DMS79 treated with DMSO at 0.1 percent for 48 hours (cell line): ENCODE measurements at regions not wholly inside any gene's neighbourhood (a gene's known extent, or its start where the extent isn't known, plus 50 kb on each side); places are given as distances from the start of the nearest gene placed in this dataset.

Experiments
- DNase-seq: peaks from one replicate; lab custom pipeline; 2025; lab: John Stamatoyannopoulos, UW

DNA sequence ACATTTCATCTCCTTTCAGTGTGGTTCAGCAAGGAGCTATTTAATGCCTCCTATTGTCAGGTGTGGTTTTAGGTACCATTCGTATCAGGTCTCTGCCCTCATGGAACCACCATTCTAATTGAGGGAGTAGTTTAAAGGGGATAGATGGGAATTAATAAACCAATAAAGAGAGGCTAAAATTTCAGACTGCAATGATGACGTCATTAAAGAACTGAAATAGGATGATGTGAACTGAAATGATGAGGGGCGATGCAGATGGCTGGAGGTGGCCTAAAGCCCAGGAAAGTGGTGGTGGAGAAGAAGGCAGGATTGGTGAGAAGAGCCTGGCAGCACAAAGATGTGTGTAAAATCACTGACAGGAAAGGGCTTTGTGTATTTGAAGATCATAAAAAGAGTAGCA, 148.9 kb upstream of the RBFOX1 start:
- no peak for DNase-seq

DNA sequence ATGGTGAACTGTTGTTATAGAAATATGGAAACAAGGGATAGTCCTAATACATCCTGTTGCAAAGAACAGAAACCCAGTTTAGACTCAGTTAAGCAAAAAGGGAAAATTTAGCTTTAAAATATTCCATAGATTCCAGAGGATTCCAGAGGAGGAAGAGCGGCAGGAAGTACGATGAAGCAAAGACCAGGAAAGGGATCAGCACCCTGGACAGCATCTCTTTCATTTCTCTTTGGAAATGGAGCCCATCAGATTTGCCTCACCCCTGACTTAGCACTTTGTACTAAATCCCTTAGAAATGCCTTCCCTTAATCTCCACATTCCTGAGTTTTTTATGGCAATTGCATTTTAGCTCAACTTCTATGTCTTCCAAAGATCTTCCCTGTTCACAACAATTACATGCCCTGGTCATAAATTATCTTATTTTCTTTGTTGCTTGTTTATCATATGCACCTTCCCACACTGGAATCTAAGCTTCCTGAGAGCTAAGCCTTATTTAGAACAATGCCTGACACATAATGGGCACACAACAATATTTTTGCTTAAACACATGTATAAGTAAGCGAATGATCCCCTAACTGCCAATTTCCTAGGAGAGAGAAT, 150.0 kb upstream of the RBFOX1 start:
- no peak for DNase-seq

DNA sequence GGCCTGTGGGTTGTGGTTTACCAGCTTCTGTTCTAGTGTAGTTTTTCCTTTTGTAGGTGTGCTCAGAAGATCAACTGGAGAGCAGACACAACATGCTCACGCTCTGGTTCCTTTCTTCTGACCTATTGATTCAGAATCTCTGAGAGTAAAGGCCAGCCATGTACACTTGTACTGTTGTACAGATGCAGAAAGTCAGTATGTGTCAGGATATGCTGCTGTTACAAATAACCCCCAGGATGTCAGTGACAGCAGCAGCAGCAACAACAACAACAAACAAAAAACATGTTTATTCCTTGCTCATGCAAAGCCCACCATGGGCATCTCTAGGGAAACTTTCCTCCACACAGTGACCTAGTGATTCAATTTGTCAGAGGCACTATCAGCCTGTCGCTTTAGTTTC, 154.8 kb upstream of the RBFOX1 start:
- DNase-seq: no peak

DNA sequence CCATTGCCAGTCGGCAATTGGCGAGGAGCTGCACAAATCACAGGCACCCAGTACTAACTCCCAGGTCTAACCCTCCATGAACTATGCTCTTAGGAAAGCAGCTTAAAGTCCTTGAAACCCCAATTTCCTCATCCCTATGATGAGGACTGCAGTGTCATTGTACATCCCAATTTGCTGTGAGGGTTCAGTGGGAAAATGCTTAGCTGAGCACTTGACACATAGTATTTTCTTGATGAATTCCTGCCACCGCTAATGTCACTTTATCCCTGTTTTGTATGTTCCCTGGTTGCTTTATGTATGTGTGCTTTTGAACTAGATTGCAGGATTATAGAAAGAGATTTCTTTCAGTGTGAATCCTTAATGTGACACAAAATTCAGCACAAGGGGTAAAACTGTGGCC, 161.5 kb upstream of the RBFOX1 start:
- no peak for DNase-seq

DNA sequence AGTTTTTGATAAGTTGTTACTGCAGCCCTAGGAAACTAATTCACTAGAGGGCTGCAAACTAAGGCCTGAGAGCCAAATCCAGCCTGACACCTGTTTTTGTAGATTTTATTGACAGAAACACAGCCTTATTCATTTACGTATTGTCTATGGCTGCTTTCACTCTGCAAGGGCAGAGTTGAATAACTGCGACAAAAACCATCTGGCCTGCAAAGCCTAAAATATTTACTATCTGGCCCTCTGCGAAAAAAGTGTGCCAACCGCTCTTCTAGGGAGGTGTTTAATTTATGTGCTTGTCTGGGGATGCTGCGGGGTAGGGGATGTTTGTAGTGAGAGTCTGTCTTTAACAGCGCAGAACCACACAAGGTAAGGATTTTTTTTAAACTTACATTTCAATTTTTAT, 165.0 kb upstream of the RBFOX1 start:
- DNase-seq: no peak

DNA sequence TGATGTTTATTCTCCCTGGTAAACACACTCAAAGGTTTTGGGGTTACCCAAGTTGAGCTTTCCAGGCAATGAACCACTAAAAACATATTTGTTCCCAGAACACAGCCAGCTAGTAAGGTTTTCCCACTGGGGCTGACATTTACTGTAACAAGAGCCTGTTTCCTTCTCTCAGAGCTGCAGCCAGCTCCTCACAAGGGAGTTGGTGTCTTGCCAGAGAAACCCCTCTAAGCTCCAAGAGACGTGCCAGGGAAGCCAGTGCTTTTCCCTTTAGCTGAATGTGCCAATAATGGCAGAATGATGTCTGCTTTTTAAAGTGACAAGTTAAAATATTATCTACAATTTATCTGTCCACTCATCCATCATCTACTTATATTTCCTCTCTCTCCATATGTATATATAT, 170.8 kb upstream of the RBFOX1 start:
- DNase-seq: peak; percentile 37

DNA sequence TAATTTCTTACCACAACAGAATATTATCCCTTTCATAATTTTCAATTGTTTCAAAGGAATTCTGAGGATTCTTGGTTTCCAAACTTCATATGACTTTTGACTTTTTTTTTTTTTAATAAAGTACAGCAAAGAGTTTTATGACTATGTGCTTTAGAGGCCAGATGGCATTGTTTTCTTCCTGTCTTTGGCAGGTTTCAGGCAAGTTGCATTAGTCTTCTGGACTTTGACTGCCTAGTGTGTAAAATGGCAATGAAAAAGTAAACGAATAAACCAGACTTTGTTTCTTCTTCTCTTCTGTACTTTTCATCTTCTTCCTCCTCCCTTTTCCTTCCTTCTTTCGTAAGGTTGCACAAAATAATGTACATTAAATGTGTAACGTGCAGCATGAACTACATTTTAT, 172.6 kb upstream of the RBFOX1 start:
- no peak for DNase-seq

DNA sequence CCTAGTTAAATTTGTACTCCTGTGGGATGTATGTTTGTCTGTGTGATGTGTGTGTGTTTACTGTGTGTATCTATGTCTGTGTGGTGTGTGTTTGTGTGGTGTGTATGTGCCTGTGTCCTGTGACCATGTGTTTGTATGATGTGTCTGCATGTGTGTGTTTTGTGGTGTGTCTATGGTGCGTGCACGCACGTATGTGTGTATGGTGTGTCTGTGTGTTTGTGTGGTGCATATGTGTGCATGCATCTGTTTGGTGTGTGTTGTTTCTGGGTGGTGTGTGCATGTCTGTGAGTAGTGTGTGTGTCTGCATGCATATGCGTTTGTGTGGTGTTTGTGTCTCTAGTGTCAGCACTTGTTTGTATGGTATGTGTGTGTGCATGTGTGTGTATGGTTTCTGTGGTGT, 174.2 kb upstream of the RBFOX1 start:
- DNase-seq: no peak

DNA sequence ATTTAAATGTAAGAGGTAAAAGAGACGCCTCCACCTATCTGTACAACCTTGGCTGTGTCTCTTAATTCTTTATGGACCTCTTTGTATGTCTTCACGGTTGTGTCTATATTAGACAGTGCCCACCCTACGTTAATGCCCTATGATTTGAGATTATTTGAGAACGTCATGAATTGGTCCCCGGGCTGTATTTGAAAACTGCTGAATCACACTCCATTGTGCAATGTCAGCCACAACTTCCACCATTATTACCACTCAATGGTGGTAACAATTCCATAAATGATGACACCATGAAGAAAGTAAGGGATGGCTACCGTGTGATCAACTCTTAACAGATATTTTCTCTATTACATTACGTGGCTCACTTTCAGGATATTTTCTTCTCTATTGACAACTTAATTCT, 182.4 kb upstream of the RBFOX1 start:
- no peak for DNase-seq

DNA sequence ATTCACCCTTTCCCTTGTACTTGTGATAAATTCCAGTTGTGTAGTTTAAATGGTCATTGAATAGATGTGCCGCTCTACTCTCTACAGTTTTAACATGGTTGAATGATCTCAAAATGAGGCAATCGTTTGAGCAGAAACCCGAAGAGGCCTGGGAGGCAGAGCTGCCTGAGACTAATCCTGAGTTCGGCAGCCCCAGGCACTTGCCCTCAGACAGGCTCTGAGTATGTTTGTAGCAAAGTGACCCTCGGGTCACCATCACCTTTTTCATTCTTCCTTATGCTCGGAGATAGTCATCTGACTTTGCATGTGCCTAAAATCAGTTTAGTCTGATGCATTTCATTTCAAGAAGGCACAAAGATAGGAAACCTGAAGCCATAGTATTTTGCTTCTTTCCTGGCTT, 184.0 kb upstream of the RBFOX1 start:
- peak; percentile 68 for DNase-seq

DNA sequence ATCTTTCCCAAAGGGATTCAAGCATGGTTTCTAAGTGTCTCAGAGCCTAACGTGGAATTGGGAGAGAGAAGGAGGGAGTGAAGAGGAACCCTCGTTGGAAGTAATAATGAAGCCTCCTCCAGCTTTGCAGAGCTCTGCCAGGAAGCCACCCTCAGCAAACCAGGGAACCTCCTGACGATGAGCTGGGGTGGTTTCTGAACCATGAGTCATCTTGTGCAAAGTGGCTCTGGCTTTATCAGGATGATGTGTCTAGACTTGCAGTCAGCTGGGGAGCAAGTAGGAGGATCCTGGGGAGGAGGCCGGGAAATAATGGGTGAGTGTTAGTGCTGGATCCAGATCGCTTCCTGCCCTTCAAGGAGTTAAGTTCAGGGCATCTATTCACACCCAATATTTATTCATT, 191.7 kb upstream of the RBFOX1 start:
- DNase-seq: no peak

DNA sequence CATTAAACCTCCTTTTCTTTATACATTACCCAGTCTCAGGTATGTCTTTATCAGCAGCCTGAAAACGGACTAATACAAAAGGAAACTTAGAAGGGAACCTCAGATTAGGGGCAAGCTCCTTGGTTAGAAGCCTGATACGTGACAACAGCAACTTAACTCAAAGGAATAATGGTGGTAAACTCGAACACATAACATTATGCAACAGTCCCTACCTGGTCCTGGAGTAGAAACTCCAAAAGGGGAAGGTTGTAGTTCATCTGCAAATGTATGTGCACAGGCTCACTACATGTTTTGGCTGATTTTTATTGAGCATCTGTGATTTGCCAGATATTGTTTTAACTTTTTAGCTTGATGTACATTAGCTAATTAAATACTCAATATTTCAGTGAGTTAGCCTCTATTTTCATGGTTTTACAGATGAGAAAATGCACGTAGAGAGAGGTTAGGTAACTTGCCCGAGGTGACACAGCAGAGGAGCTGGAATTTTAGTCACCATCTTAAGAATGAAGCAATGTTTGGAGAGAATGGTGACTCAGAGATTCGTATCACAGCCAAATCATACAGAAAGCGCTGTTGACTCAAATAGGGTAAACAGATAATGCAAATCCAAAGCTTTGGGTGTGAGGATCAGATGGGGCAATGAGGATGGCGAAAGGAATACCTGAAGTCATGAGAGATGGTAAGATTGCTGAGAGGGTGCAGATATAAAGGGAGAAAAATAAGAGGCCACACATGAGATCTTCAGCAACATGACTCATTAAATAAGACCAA, 194.9 kb upstream of the RBFOX1 start:
- DNase-seq: no peak

DNA sequence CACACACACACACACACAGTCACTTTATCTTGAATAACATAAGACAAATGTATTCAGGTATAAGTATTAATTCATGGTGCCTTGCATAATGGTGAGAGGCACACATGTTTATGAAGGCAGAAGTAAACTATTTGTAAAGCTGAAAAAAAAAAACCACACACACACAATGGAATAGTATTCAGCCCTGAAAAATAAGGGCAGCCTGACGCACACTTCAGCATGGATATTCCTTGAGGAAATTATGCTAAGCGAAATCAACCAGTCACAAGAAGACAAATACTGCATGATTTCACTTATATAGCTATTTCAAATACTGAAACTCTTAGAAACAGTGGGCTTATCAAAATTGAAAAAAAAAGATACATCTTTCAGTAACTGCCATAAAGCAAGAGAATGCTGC, 200.2 kb upstream of the RBFOX1 start:
- DNase-seq: no peak

DNA sequence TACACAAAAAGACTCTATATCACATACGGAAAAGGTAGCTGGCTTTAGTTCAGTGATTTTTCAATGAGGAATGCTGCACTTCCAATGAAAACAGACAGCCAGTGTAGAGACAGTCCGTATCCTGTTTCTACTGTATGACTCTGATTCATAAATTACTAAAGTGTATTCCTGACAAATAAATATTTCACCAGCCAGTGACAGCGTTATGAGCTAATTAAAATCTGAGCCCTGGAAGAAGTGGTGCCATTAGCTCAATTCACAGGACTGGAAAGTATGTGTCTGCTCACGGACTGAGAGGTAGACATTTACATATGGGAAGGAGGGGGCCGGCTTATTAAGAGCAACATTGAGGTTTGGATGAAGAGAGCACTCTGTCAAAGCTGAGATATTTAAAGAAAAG, 207.9 kb upstream of the RBFOX1 start:
- no peak for DNase-seq

DNA sequence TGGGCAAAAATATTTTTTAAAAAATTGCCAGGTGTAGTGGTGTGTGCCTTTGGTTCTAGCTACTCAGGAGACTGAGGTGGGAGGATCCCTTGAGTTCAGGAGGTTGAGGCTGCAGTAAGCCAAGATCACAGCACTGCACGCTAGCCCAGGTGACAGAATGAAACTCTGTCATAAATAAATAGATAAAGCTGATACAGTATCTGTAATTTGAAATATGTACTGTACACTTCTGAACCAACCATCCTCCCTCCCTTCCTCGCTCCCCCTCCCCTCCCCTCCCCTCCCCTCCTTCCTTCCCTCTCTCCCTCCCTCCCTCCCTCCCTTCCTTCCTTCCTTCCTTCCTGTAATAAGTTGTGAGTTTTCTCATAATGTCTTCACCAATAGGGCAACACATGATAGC, 208.4 kb upstream of the RBFOX1 start:
- DNase-seq: no peak

DNA sequence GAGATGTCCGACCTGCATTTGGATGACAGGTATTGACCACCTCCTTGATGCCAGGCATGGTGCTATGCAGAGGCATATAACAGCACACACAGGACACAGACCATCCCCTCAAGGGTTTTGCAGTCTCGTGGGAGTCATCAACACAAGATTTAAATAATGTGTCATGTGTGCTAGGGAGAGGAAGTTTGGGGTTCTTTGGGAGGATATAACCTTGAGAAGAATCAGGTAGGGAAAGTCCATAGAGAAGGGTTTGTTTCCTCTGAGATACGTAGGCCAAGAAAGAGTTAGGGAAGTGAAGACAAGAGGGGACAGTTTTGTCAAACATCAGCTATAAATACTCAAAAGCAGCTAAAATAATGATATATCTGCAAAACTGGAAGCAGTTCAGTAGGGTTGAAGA, 215.9 kb upstream of the RBFOX1 start:
- no peak for DNase-seq

DNA sequence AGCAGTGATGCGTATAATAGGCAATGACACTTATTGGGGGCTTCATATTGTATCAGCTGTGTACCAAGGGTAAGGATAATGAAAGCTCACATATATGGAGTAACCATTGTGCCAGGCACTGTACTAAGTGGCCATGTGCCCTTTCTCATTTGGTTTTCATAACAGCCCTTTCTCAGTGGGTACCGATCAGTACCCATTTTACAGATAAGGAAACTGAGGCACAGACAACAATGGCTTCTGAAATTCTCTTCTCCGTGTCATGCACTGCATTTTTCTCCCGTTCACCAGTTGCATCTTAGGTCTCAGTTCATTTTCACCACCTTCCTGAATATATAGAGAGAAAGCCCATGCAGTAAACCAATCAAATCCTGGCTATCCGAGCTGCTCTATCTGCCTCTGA, 216.7 kb upstream of the RBFOX1 start:
- DNase-seq: no peak

DNA sequence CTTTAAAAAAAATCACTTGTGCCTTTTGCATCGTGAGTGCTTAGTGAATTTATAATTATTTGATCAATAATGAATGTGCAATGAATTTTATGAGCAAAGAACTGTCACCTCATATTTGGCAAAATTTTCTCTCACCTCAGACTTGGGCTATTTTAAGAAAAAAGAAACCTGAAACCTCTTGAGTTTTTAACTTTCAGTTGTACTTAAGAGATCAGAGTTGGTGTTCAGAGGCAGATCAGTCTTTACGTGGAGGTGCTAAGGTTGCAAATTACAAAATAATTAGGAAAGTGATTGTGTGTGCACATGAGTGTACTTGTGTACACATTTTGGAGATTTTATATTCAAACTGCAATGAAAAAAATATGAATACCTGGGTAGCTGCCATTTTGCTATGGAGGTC, 218.7 kb upstream of the RBFOX1 start:
- peak; percentile 35 for DNase-seq

DNA sequence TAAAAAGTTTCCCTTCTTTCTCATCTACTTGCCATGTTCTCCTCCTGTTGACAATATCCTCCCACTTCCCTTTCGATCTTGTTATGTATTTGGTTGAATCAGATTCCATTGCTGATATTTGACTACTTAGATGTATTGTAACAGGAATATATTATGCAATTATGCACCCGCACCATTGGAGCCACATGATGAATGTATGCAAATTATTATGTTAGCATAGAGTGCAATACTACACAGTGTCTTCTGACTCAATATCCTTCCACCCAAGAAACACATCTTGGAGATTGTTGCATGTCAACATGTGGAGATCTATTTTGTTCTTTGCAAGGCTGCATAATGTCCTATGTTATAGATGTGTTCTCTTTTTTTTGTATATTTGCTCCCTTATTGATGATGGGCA, 219.2 kb upstream of the RBFOX1 start:
- DNase-seq: no peak

DNA sequence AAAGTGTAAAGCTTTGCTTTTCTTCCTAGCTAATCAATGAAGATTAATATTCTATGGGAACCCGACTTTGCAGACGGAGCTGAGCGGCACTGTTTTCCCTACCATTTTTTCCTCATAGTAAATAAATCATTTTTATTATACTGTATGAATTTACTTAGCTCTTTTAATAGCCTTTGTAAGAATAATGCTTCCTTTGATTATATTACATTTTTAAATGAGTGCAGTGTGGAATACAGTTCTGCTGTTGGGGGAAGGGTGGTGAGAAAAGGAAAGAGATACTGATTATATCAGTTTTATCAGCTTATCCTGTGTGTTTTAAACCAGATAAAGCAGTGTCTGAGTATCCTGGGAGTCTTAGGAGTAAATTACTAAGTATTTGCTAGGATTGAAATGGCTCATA, 221.4 kb upstream of the RBFOX1 start:
- no peak for DNase-seq

DNA sequence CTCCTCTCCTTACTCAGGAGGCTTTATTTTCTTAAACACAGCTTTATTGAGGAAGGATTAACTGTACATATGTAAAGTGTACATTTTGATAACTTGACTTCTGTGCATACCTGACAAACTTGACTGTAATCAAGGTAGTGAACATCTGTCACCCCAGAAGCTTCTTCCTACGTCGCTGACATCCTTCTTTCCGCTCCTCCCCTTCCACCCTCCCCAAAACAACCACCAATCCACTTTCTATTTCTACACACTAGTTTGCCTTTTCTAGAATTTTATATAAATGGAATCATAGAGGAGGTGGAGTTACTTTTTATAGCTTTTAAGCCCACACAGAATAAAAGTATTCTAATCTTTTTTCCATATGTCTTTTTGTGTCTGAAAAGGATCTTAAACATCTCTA, 225.2 kb upstream of the RBFOX1 start:
- no peak for DNase-seq

DNA sequence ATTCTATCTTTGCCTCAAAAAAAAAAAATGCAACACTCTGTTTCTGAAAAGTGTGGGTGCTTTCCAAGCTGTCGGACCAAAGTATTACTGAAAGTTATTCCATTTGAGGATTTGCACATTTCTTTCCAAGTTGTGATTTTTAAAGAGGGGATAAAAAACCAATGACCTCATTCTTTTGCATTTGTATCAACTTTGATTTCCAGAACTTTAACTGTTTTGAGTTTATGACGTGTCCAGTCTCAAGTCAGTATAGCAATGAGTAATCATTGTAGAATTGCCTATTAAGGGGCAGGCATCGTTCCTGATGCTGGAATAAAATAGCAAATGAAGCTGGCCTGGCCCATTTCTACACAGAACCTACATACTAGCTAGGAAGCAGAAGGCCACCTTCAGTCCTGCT, 229.6 kb upstream of the RBFOX1 start:
- no peak for DNase-seq

DNA sequence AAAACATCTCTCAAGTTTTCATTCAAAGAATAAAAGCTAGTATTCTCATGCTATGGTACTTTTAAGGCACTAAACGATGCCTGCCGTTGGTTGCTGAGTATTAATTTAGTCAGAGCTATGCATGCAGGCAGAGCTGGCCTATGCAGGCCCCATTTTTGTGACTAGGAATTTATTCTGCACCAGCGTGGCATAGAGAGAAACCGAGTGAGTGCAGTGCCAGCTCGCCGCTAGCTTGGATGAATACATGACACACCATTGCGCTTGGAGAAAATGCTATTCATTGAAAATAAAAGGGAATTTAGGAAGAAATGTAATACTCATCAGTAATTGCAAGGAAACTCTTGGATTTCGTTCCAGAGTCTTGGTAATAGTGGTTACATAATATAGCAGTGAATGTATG, 231.6 kb upstream of the RBFOX1 start:
- DNase-seq: no peak

DNA sequence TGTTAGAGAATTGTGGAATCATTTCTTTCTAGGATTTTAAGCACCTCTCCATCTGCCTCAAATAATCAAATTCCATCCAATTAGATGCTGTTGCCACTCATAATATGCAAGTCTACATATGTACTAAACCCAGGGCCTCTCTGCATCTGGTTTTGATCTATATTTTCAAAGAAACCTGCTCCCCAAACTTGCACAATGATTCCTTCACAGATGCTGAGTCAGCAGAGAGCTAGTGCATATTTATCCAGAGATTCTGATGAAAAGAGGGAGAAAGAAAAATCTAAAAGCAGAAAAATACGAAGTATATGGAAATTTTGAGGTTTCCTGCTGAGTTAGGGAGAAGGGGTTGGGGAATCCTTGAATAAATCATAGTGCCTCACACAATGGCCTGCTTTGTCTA, 235.1 kb upstream of the RBFOX1 start:
- no peak for DNase-seq
